ENCODE measurements at regions not wholly inside any gene's neighbourhood (a gene's known extent, or its start where the extent isn't known, plus 50 kb on each side); places are given as distances from the start of the nearest gene placed in this dataset.

DNA sequence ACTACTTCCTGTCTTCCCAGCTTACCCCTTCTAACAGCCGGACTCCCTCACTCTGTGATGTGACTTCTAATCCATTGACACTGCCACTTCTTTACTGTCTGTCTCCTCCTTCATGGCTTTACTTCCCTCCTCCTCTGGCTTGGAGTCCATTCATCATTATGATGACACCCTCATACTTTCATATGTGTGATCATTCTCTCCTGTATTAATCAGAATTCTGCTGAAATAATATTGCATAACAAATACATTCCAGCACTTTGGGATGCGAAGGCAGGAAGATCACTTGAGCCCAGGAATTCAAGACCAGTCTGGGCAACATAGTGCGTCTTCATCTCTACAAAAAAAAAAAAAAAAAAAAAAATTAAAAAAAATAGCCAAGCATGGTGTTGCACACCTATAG, 147.9 kb upstream of the BTBD3 start:
- DNase-seq: no peak

DNA sequence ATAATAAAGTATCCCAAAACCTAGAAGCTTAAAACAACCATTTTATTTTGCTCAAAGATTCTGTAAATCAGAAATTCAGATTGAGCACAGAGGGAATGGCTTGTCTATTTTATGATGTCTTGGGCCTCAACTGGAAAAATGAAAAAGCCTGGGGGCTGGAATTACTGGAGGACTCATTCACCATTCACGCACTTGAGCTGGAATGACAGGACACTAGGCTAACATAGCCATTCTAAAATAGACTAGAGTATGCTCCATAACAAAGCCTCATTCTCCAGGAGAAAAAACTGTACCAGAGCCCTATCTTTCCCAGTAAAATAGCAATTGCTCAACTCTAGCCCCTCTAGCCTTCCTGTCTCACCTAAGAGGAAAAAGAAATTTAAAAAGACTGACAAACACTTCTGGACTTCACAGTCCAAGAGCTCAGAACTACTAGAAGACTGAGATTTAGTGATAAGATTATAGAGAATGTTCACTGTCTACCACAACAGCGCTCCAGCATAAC, 145.4 kb upstream of the BTBD3 start:
- no peak for DNase-seq

DNA sequence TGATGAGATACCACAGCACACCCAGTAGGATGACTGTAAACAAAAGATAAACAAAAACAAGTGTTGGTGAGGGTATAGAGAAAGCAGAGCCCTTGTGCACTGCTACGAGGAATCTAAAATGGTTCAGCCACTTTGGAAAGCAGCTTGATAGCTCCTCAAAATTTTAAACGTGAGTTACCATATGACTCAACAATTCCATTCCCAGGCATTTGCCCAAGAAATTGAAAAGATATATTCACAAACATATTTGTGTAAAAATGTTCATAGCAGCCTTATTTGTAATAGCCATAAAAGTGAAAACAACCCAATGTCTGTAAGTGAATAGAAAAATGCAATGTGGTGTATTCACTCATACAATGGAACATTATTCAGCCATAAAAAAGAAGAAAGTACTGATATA, 141.0 kb upstream of the BTBD3 start:
- DNase-seq: no peak

DNA sequence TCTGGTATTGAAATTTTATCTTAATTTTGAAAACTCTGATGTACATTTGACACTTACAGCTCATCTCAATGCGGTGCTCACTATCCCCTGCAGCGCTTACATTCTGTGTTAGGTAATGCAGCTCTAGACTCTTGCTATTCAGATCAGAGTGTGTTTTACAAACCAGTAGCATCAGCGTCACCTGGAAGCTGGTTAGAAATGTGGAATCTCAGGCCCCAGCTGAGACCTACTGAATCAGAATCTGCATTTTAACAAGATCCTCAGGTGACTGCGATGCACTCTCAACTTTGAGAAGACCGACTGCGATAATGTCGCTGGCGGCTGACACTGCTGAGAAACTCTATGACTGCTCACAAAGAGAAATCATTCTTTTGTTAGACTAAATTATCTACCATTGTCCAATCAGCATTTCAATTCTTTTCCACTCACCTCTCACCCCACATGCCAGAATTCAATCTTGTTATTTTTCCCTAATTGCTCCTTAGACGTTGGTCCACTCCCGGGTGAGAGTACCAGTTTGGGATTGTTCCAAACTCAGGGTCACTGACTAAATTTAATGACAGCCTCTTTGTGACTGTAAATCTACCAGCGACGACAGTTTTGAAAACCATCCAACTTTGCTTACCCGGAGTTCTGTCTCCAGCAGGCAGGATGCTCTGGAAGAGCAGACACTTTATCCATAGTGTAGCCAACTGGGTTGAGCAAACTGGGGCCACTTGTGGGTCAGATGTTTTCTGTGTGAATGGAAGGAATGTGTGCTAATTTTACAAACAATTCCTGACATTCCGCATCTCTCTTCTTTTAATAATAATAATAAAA, 140.1 kb upstream of the BTBD3 start:
- no peak for DNase-seq

DNA sequence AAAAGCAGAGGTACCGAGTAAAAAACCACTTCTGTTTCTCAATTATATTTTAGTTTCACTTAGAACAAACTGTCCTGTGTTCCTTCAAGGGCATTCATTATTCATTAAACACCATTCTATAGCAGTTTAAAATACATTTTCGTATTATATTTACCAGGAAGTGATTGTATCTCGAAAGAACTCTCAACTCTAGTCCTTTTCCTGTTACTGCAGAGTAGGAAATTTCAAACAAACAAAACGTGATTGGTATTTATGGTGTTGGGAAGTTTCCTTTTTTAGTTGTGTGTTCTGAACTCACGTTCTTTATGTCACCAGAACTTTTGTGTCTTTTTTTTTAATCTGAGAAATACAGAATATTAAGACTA, 139.5 kb upstream of the BTBD3 start:
- no peak for DNase-seq

DNA sequence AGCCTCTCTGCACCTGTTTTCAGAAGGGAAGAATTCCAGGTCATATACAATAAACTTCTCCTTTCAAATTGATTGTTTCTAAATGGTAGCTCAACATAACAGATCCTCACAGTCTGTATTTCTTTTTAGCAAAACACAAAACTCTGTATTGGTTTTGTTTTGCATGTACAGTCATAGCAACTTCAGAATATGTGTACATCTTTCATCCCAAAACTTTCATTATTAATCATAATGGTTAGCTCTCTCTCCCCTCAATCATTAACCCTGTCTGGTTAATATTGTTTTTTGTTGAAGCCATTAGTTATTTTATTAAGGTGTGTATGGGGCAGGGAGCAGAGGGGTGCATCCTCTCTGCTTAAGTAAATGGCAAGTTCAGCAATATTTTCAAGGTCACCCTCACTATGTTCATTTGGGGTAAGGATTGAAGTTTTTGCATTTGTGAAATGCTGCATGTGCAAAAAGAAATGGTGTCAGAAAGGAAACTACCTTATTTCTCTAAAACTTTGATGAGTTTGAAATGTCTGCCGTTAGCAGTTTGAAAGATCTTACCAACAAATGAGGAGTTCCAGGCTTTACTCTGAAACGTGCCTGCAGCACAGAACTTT, 136.8 kb upstream of the BTBD3 start:
- no peak for DNase-seq

DNA sequence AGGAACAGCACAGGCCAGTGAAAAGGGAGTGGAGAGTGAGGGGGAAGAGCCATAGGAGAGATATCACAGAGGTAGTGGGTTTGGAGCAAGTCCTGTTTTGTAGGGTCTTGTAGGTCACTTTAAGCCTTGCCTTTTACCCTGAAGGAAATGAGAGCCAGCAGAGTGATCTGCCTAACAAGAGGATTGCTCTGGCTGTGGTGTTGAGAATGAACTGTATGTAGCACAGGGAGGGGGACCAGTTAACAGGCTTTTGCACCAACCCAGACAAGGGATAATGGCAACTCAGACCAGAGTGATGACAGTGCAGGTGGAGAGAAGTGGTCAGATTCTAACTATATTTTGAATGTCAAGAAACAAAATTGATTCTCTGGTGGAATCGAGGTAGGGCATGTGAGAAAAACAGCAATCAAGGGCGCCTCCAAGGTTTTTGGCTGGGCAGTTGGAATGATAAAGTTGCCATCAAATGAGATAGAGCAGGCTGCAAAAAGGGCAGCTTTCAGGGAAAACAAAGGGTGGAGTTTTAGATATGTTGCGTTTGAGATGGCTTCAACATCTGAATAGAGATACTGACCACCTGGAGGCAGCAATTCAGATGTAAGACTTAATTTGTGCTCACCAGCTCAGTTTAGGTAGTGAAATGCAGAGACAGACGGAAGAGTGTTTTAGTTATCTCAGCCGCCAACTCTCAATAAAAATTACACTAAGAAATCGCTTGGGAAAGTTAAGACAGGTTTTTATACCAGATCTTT, 134.4 kb upstream of the BTBD3 start:
- DNase-seq: no peak

DNA sequence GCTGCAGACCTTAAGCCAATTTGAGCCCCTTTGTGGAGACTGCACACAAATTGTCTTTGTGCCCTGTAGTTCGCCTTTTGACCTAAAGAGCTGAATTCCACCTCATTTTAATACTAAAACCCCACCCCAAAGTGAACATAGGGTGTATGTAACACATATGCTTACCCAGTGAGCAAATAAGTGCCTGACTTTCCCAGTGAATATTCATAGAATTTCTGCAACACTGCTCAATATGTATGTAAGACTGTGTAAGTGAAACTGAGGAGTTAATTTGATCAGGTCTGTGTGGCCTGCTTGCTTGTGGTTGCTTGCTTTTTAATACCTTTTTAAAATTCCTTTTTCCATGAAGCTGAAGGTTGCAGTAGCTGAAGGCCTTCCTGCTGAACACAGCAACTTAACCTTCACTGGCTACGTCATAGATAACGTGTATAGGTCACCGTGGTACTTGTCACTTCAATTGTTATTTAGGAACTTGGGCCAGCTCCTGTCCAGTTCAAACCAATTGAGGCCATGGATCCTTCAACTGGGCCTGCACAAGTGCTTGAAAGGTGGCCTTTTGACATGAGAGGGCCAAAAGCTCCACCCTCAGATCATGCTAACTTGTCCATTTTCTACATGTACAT, 131.7 kb upstream of the BTBD3 start:
- no peak for DNase-seq

DNA sequence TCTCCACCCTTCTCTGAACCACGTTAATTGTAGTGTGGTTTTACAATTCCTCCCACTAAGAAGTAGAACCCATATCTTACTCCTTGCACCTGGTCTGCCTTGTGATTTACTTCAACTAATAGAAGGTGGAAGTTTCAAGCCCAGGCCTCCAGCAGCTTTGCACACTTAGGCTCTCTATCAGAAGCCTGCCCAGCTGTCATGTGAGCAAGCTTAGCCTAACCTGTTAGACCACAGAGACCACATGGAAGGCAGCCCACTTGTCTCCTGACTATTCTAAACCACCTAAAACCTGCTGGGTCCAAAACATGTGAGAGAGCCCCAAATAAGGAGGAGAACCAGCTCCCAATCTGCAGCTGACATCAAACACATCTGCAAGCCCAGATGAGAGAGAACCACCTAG, 127.6 kb upstream of the BTBD3 start:
- DNase-seq: no peak

DNA sequence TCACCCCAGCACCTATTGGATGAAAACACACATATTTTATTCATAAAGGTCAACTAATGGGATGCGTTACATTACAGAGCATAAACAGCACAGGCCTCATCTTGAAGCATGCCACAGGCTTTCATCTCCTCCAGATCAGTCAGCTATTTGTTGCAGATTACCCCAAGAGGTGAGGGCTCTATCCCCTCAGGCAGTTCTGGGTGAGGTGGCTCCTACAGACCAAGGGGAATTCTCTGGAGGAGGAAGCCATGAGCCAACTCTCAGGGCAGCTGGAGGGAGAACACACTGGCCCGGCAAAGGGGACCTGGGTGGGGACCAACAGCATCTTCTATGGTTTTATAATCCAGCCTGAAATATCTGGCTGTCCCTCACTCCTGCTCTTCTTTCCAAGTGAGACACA, 126.4 kb upstream of the BTBD3 start:
- DNase-seq: no peak

DNA sequence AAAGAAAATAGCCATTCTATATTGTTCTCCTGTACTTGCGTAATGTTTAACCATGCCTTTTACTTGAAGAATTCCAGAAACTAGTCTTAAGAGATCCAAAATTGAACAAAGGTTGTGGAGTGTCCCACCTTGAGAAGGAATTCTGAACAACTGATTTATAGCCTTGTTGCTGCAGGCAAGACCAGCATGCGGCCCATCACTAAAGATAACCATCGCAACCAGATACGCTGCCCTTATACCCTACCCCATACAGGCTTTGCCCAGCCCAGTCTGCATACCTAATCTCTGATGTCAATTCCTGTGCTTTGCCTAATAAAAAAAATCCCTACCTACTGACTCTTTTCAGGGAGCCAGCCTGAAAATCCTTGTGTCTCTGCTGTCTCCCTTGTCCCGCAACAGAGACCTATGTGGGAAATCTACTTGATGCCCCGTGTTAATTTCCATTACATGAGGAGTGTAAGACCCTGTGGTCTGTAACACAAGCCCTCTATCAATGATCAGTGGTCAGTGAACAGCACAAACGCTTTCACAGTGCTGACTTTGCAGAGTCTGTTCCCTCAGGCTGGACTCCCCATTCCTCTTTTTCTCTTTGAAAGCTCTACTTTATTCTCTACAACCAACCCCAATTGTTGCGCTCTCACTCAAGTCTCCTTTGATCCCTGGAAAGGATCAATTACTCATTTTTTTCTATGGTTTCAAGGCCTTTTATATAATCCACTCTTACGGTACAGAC, 125.7 kb upstream of the BTBD3 start:
- no peak for DNase-seq

DNA sequence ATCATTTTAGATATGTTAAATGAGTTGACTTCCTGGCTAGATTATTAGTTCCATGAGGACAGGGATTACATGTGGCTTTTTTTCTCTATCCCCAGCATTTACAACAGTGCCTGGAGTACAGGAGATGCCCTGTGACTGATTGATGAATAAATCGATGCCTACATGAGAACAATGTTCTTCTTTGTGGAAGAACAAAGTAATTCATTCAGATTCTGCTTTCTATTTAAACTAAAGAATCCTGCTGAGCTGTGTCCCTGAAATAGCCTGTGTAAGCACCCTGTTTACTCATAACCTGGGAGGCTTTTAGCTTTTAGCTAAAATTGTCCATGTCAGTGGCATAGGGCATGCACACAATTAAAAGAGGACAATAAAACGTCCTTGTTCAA, 125.1 kb upstream of the BTBD3 start:
- no peak for DNase-seq

DNA sequence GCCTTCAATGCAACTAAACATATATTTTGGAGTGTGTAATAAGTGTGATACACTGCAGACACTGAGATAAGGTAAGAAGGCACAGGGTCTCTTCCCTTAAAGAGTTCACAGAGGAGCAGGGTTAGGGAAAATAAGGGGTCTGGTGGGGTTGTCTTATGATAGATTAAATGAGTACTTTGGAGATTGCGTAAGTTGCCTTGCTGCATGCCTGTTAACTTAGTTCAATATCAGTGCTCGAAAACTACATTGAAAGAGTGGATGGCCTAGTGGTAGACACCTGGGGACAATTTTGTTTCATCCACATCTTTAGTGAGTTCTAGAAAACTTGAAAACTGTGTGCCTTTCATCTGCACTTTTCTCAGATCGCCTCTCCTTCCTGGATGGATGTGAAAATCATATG, 123.2 kb upstream of the BTBD3 start:
- DNase-seq: no peak

DNA sequence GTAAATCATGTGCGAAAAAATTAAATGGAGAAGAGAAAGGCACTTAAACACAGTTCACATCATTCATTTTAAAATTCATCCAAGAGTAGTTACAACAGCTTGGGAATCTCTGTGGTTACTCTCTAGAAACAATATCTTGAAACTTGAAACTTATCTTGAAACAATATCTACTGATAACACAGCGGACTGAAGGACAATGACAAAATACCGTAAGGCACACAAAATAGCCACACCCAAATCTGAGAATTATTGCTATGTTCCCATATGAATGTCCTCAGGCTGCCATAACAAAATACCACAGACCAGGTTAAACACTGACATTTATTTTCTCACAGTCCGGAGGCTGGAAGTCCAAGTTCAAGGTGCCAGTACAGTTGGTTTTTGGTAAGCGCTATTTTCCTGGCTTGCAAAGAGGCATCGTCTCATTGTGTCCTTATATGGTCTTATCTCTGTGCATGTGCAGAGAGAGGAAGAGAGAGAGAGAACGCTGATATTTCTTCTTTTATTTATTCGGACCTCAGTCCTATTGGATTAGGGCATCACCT, 122.5 kb upstream of the BTBD3 start:
- DNase-seq: no peak

DNA sequence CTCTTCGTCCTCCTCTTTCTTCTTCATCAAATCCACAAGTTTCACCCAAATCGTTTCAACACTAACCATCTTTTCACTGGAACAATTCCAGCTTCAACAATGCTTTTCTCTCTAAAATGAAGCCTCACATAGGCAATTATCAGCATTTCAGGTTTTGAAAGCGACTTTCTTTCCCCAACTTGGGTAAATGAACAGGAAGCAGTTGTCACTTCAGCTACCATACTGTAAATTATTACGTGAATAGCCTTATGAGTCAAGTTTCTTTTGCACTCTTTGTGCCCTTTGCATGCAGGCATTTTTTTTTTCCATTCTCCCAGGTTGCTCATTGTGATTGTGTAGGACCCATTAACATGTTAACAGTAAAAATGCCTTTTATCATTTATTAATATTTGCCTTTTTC, 121.7 kb upstream of the BTBD3 start:
- no peak for DNase-seq

DNA sequence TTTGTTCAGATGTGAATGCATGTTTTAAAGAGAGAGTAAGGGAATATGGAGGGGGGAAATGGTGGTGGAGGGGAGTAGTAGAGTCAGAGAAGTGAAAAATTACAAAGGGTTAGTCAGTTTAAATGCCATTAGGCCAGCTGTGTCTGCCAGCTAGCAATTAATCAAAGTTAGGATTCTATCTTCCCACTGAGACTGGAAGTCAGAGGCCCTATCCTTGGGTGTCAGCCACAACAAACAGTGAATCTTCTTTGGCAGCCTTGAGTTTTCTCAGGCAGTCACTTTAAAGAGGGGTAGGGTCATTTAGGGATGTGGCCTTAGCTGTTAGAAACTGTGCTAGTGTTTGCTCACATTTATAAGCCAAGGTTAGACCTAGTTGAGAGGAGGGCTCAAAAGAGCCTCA, 120.5 kb upstream of the BTBD3 start:
- no peak for DNase-seq

DNA sequence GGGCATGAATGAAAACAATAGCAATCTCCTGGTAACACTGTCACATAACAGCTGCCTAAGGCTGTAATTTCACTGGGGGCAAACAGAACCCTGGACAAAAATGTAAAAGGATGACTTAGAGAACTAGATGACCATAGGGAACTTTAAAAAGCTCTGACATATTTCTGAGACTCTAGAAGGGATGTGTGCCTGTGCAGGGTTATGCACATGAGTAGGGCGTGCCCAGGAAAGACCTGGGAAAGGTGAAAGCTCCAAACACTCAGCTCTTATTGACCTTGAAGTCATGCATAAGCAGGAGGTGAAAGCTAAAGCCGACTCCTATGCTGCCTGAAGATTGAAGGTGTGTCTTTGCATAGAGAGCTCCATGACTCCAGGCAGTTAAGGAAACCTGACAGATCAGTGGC, 118.4 kb upstream of the BTBD3 start:
- DNase-seq: no peak

DNA sequence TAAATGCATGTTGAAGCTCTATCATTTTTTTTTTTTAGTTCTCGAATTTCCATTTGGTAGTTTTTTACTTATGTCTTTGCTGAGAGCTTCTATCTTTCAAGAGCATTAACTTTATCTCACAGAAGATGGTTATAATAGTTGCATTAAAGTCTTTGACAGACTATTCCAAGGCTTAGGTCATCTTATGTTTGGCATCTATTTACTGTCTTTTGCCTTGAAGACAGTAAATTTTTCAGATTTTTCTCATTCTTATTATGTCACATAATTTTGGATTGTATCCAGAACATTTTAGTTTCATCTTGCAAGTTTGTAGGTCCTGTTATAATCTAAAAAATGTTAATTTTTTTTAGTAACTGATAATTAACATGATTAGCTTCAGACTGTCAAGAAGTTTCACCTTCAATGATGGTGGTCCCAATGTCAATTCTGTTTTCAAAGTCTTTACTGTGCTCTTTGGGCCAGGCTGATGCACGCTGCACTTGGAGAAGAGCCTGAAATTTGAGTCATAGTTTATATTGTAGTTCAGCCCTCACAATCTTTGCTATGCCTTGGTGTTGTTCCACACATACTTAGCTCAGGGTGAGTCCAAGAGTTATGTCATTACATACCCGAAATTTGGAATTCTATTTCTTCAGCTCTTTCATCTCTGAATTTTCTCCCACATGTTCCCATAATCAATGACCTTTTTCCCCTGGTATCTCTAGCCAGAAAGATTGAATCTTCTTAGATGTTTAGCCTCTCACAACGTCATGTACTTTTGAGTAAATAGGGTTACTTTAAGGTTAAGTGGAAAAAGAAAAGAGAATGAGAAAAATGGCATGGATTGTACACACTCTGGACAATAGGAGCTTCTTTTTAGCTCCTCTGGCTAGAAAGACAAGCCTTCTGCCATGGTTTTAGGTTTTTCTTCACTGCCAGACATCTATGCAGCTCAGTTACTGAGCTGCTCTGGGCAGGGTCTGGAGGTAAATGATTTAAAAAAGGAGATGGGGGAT, 110.3 kb upstream of the BTBD3 start:
- DNase-seq: no peak

DNA sequence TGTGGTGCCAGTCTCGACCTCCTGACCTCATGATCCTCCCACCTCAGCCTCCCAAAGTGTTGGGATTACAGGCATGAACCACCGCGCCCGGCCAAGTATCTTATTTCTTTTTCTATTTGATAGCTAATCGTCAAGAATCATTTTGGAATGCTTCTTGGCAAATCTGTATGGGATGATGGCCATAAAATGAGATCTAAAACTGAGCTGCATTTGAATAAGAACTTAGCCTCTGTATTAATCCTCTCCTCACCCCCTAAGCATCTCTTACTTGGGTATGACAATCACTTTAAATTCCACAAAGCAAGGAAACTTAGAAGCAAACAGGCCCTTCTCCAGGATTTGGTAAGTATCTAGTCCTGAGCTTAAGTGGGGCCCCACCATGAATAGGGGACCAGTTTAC, 108.9 kb upstream of the BTBD3 start:
- DNase-seq: no peak

DNA sequence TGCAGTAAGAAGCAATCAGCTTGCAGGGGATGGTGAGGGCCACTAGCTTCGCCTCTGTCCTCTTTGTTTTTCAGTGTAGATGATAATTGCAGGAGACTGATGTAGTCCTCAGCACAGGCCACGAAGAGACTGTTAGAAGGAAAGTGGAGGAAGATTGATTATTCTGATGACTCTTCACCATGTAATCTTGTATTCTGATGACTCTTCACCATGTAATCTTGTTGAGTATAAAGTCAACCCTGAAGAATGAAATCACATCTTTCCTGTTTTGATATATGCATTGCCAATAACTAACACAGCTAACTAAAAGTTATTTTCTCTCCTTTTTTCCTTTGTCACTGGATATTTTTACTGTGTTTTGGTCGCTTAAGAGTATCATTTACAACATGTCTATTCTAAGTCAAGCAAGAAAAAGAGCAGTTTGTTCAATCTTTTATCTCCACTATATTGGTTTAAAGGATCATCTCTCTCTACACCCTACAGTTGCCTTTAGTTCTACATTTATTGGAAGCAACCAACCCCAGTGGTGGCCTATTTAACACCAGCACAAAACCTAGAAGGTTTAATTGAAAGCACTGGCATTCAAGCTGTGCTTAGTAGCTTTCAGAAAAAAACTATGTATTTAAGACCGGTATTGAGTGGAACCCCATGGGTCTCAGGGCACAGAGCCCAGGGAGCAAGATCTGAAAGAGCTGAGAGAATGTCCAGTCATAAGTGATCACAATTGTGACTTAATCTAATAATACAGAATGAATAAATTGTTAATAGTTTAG, 107.2 kb upstream of the BTBD3 start:
- no peak for DNase-seq
